SK-MEL-5 (cell line): ENCODE measurements at regions not wholly inside any gene's neighbourhood (a gene's known extent, or its start where the extent isn't known, plus 50 kb on each side); places are given as distances from the start of the nearest gene placed in this dataset.

ENCODE experiments used
- DNase-seq: peaks from one replicate; pipeline ENCODE4 v3.0.0-alpha.2; 2016; ENCODE audit warnings: low read depth, low spot score
- in situ Hi-C: cut with HindIII; loops from 2 replicates; pipeline ENCODE4 v1.10.0; 2016; ENCODE audit warnings: low sequenced_read_pairs, high pct_unique_total_duplicates, low pct_unique_long_range_greater_than_20kb

- DNase-seq: no peak
- in situ Hi-C loops: no loop called here
These were observed 86.5 kb upstream of the CST7 start for GRCh38 chr20:24862606-24863005.

- in situ Hi-C loops: no loop called here
- DNase-seq: no peak
These were observed 85.7 kb upstream of the CST7 start for GRCh38 chr20:24863356-24863755.

GRCh38 chr20:24866008-24866407 lies 83.1 kb upstream of the CST7 start:
- no peak for DNase-seq
- in situ Hi-C loops: no loop called here

GRCh38 chr20:24866742-24867141 lies 82.3 kb upstream of the CST7 start:
- DNase-seq: no peak
- in situ Hi-C loops: no loop called here

GRCh38 chr20:24867556-24867955 lies 81.5 kb upstream of the CST7 start:
- no peak for DNase-seq
- in situ Hi-C loops: no loop called here

GRCh38 chr20:24868396-24868927 lies 80.6 kb upstream of the CST7 start:
- no peak for DNase-seq

GRCh38 chr20:24868959-24869358 lies 80.1 kb upstream of the CST7 start:
- no peak for DNase-seq
- in situ Hi-C loops: no loop called here

More at GRCh38 chr20:24868396-24868927, 80.6 kb upstream of the CST7 start:
- in situ Hi-C loops: no loop called here

GRCh38 chr20:24870057-24870456 lies 79.0 kb upstream of the CST7 start:
- in situ Hi-C loops: no loop called here
- DNase-seq: no peak

- no peak for DNase-seq
- in situ Hi-C loops: no loop called here
These were observed 78.2 kb upstream of the CST7 start for GRCh38 chr20:24870881-24871280.

- DNase-seq: no peak
- in situ Hi-C loops: no loop called here
These were observed 77.4 kb upstream of the CST7 start for GRCh38 chr20:24871480-24872213.

GRCh38 chr20:24872291-24873024 lies 76.6 kb upstream of the CST7 start:
- in situ Hi-C loops: no loop called here

GRCh38 chr20:24873025-24873620 lies 75.9 kb upstream of the CST7 start:
- in situ Hi-C loops: no loop called here
- DNase-seq: no peak

More at GRCh38 chr20:24872291-24873024, 76.6 kb upstream of the CST7 start:
- DNase-seq: no peak

- no peak for DNase-seq
- in situ Hi-C loops: no loop called here
These were observed 74.0 kb upstream of the CST7 start for GRCh38 chr20:24875078-24875477.

- in situ Hi-C loops: no loop called here
- no peak for DNase-seq
These were observed 71.4 kb upstream of the CST7 start for GRCh38 chr20:24877652-24878051.

GRCh38 chr20:24878657-24879056 lies 70.4 kb upstream of the CST7 start:
- DNase-seq: no peak
- in situ Hi-C loops: no loop called here

- no peak for DNase-seq
- in situ Hi-C loops: no loop called here
These were observed 69.2 kb upstream of the CST7 start for GRCh38 chr20:24879875-24880274.

- no peak for DNase-seq
- in situ Hi-C loops: no loop called here
These were observed 68.7 kb upstream of the CST7 start for GRCh38 chr20:24880356-24880755.

- in situ Hi-C loops: no loop called here
- no peak for DNase-seq
These were observed 58.8 kb upstream of the CST7 start for GRCh38 chr20:24890286-24890685.
